PC-9 (cell line): ENCODE measurements at regions not wholly inside any gene's neighbourhood (a gene's known extent, or its start where the extent isn't known, plus 50 kb on each side); places are given as distances from the start of the nearest gene placed in this dataset.
"Not testable (repeated sequence)": the region's sequence is repeated elsewhere in the genome, so short reads cannot be mapped to it uniquely, and the experiment has no call there.

Experiments used
- BruUV-seq: library from RNA; stranded (reverse); fragments of 400-500 nt; replicated peaks from 2 replicates; lab custom pipeline; 2021; lab: Mats Ljungman, UMichigan
- CTCF ChIA-PET: fragments of 300-600 bp; sonication (Branson Sonifier 250); formaldehyde crosslinking; loops from one replicate; lab custom pipeline; 2022; ENCODE audit warnings: antibody characterized with exemption; lab: Charles Lee
- POLR2A ChIA-PET: fragments of 300-600 bp; sonication (Branson Sonifier 250); formaldehyde crosslinking; loops from one replicate; lab custom pipeline; 2022; ENCODE audit warnings: antibody characterized with exemption; ENCODE audit not compliant: unreplicated experiment; lab: Charles Lee
- DNase-seq, 2 experiments: peaks; one replicate each; pipeline versions ENCODE4 v3.0.0 to v3.0.0-alpha.2; 2015 to 2022; ENCODE audit warnings: mixed read lengths in 1 of 2
- H2AFZ ChIP-seq: fragments of 200-600 bp; sonication (generic); 2 replicates; pipeline ENCODE4 v1.8.1; 2017; ENCODE audit warnings: antibody characterized with exemption
- H3F3A ChIP-seq: fragments of 200-600 bp; sonication (generic); 2 replicates; pipeline ENCODE4 v1.8.1; 2017; ENCODE audit warnings: antibody characterized with exemption, mild to moderate bottlenecking, low read depth; ENCODE audit not compliant: insufficient read depth
- H3K27ac ChIP-seq: fragments of 200-600 bp; sonication (generic); 2 replicates; pipeline ENCODE4 v1.6.1; 2016; ENCODE audit warnings: mixed run types
- H3K27me3 ChIP-seq: fragments of 200-600 bp; sonication (generic); 2 replicates; pipeline ENCODE4 v1.6.1; 2016; ENCODE audit warnings: low read depth, mixed run types; ENCODE audit not compliant: insufficient read depth
- H3K36me3 ChIP-seq: fragments of 200-600 bp; sonication (generic); 2 replicates; pipeline ENCODE4 v1.6.1; 2016; ENCODE audit warnings: low read depth, mixed run types
- H3K4me1 ChIP-seq: fragments of 200-600 bp; sonication (generic); replicated peaks from 2 replicates; pipeline ENCODE4 v1.6.1; 2016; ENCODE audit warnings: mixed run types; ENCODE audit not compliant: insufficient read depth
- H3K4me2 ChIP-seq: fragments of 200-600 bp; sonication (generic); 2 replicates; pipeline ENCODE4 v1.6.1; 2017; ENCODE audit warnings: mixed run types
- H3K4me3 ChIP-seq: fragments of 200-600 bp; sonication (generic); 2 replicates; pipeline ENCODE4 v1.6.1; 2016; ENCODE audit warnings: mixed run types
- H3K79me2 ChIP-seq: fragments of 200-600 bp; sonication (generic); 2 replicates; pipeline ENCODE4 v1.6.1; 2017; ENCODE audit warnings: low read depth, mixed run types
- H3K9me2 ChIP-seq: fragments of 200-600 bp; sonication (generic); 2 replicates; pipeline ENCODE4 v1.8.1; 2017; ENCODE audit warnings: mild to moderate bottlenecking; ENCODE audit not compliant: insufficient read depth
- H3K9me3 ChIP-seq: fragments of 200-600 bp; sonication (generic); 2 replicates; pipeline ENCODE4 v1.8.1; 2016; ENCODE audit warnings: low read depth; ENCODE audit not compliant: insufficient read depth
- H4K20me1 ChIP-seq: fragments of 200-600 bp; sonication (generic); 2 replicates; pipeline ENCODE4 v1.8.1; 2017; ENCODE audit not compliant: insufficient read depth
- EZH2 ChIP-seq: fragments of 200-600 bp; sonication (generic); IDR thresholded peaks from 2 replicates; pipeline ENCODE4 v1.8.0; 2017; ENCODE audit warnings: antibody characterized with exemption, low read depth
- intact Hi-C: fragments of 100-400 bp; cut with micrococcal nuclease; formaldehyde crosslinking; loops from one replicate; pipeline ENCODE4 v1.10.0; 2022; ENCODE audit not compliant: unreplicated experiment
- TF ChIP-seq, protein P1 (sequence below): fragments of 200-600 bp; sonication (generic); conservative IDR thresholded peaks from 2 replicates; pipeline ENCODE4 v1.6.1; 2017; ENCODE audit warnings: mixed run types, antibody characterized with exemption, mild to moderate bottlenecking, moderate library complexity

GRCh38 chr1:88612292-88612691 lies 71.8 kb upstream of the PKN2 start:
- no peaks in the 10 kb centered on the region; the same call in 1 of the 2 replicates for H3F3A ChIP-seq
- CTCF ChIA-PET, result no interaction called here
- TF ChIP-seq EZH2, result no peak
- TF ChIP-seq, protein P1, sequence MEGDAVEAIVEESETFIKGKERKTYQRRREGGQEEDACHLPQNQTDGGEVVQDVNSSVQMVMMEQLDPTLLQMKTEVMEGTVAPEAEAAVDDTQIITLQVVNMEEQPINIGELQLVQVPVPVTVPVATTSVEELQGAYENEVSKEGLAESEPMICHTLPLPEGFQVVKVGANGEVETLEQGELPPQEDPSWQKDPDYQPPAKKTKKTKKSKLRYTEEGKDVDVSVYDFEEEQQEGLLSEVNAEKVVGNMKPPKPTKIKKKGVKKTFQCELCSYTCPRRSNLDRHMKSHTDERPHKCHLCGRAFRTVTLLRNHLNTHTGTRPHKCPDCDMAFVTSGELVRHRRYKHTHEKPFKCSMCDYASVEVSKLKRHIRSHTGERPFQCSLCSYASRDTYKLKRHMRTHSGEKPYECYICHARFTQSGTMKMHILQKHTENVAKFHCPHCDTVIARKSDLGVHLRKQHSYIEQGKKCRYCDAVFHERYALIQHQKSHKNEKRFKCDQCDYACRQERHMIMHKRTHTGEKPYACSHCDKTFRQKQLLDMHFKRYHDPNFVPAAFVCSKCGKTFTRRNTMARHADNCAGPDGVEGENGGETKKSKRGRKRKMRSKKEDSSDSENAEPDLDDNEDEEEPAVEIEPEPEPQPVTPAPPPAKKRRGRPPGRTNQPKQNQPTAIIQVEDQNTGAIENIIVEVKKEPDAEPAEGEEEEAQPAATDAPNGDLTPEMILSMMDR, result no peak
- DNase-seq, result peak in 1 of 2 experiments; percentile 26
- H3K27me3 ChIP-seq, result no peaks in the 10 kb centered on the region
- H3K9me2 ChIP-seq, result no peaks in the 10 kb centered on the region
- H3K4me2 ChIP-seq, result peak overlapping the region; percentile 20; the same call in 1 of the 2 replicates
- peaks cover 4% of the 10 kb centered on the region; the same call in 1 of the 2 replicates for H3K9me3 ChIP-seq
- no peaks in the 10 kb centered on the region for H3K79me2 ChIP-seq
- no peak overlapping the region for H2AFZ ChIP-seq
- no peaks in the 10 kb centered on the region for H3K36me3 ChIP-seq
- peaks cover 24% of the 10 kb centered on the region for H3K4me1 ChIP-seq
- no peak overlapping the region for H3K4me3 ChIP-seq
- intact Hi-C loops, result no loop called here
- POLR2A ChIA-PET, result no interaction called here
- H4K20me1 ChIP-seq, result no peaks in the 10 kb centered on the region
- H3K27ac ChIP-seq, result no peak overlapping the region
- BruUV-seq, result no TSS peak

DNA sequence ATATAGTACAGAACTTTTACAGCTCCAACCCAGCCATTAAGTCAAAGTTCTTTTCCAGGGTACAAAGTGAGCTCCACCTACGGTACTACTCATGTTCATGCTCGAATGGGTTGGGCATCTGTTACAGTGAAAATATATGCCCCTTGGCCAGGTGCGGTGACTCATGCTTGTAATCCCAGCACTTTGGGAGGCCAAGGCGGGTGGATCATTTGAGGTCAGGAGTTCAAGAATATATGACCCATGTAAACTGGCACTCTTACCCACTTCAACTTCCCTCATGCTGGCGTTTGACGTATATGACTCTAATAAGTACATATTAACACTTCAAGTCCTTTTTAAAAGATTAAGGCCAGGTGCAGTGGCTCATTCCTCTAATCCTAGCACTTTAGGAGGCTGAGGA lies 71.3 kb upstream of the PKN2 start:
- DNase-seq, result peak; percentile 61 to 84
- BruUV-seq, result no TSS peak
- no peaks in the 10 kb centered on the region for H3K27me3 ChIP-seq
- no peak overlapping the region for H3K4me3 ChIP-seq
- ChIA-PET CTCF (no interaction called here), POLR2A (interaction anchor here (0.6 kb wide), 1 partner anchor 89 kb away, joined by 5 read pairs; no protein-coding TSS in a partner anchor)
- no peak overlapping the region for H3K27ac ChIP-seq
- H3K9me2 ChIP-seq, result no peaks in the 10 kb centered on the region
- H3K9me3 ChIP-seq, result peaks cover 8% of the 10 kb centered on the region; the same call in 1 of the 2 replicates
- TF ChIP-seq, protein P1, result no peak
- no peak for TF ChIP-seq EZH2
- H3K79me2 ChIP-seq, result no peaks in the 10 kb centered on the region
- no peaks in the 10 kb centered on the region for H3K36me3 ChIP-seq
- H2AFZ ChIP-seq, result no peak overlapping the region
- H3K4me1 ChIP-seq, result peaks cover 24% of the 10 kb centered on the region
- no peaks in the 10 kb centered on the region for H4K20me1 ChIP-seq
- peak overlapping the region; percentile 20; the same call in 1 of the 2 replicates for H3K4me2 ChIP-seq
- intact Hi-C loops, result no loop called here
- no peaks in the 10 kb centered on the region; the same call in 1 of the 2 replicates for H3F3A ChIP-seq

GRCh38 chr1:88618331-88618730 lies 65.7 kb upstream of the PKN2 start:
- H3K9me2 ChIP-seq, result no peaks in the 10 kb centered on the region
- H4K20me1 ChIP-seq, result no peaks in the 10 kb centered on the region
- H2AFZ ChIP-seq, result no peak overlapping the region
- no peaks in the 10 kb centered on the region for H3K79me2 ChIP-seq
- ChIA-PET CTCF (no interaction called here), POLR2A (no interaction called here)
- H3K4me2 ChIP-seq, result no peak overlapping the region
- intact Hi-C loops, result no loop called here
- no TSS peak for BruUV-seq
- no peaks in the 10 kb centered on the region; the same call in 1 of the 2 replicates for H3F3A ChIP-seq
- TF ChIP-seq, protein P1, result no peak
- no peak for TF ChIP-seq EZH2
- H3K4me3 ChIP-seq, result no peak overlapping the region
- H3K27me3 ChIP-seq, result no peaks in the 10 kb centered on the region
- H3K9me3 ChIP-seq, result peaks cover 17% of the 10 kb centered on the region
- H3K36me3 ChIP-seq, result no peaks in the 10 kb centered on the region
- no peak for DNase-seq
- H3K27ac ChIP-seq, result no peak overlapping the region
- H3K4me1 ChIP-seq, result peaks cover 3% of the 10 kb centered on the region

DNA sequence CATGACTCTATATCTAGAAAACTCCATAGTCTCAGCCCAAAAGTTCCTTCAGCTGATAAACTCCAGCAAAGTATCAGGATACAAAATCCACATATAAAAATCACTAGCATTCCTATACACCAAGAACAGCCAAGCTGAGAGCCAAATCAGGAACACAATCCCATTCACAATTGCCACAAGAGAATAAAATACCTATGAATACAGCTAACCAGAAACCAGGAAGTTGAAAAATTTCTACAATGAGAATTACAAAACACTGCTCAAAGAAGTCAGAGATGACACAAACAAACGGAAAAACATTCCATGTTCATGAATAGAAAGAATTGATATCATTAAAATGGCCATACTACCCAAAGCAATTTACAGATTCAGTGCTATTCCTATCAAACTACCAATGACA lies 61.0 kb upstream of the PKN2 start:
- H3K4me3 ChIP-seq, POLR2A ChIA-PET, H4K20me1 ChIP-seq, H3K4me1 ChIP-seq, H3K36me3 ChIP-seq, H2AFZ ChIP-seq, BruUV-seq, H3K27ac ChIP-seq, CTCF ChIA-PET, H3K9me2 ChIP-seq, H3F3A ChIP-seq, H3K27me3 ChIP-seq, H3K79me2 ChIP-seq, H3K4me2 ChIP-seq, intact Hi-C loops: not testable (repeated sequence)
- peaks cover 15% of the 10 kb centered on the region for H3K9me3 ChIP-seq
- DNase-seq, result peak in 1 of 2 experiments; percentile 65
